ENCODE measurements at regions not wholly inside any gene's neighbourhood (a gene's known extent, or its start where the extent isn't known, plus 50 kb on each side); places are given as distances from the start of the nearest gene placed in this dataset.

DNA sequence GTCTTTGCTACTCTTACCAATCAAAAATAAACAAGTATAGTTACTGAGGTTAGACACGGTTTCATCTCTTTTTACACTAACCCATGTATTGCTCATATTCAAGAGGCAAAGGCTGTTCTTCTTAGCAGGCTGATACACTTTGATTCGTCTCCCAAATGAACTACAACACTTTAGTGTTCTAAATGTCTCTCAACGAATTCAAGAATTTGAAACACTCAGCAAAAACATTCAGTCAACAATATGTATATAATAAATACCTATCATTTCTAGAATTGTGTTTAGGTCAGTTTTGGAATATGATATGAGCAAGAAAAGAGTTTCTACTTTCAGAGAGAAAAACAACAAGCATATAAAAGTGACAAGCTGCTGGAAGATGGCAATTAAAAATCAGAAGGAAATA lies 669.6 kb upstream of the DPPA4 start:
- TF ChIP-seq CTCF (IDR thresholded peaks at IDR 0.05) (no peak), POLR2AphosphoS5 (IDR thresholded peaks at IDR 0.05) (no peak), POLR2A (IDR thresholded peaks at IDR 0.05) (no peak)
